PC-3 (cell line): ENCODE measurements at regions not wholly inside any gene's neighbourhood (a gene's known extent, or its start where the extent isn't known, plus 50 kb on each side); places are given as distances from the start of the nearest gene placed in this dataset.

Source experiments
- ATAC-seq: fragments of 200-7000 bp; cut with Tn5 transposase; 2 replicates; pipeline ENCODE4 v1.9.1; 2020; ENCODE audit warnings: mild to moderate bottlenecking, moderate library complexity
- BruUV-seq: library from RNA; stranded (reverse); fragments of 400-500 nt; replicated peaks from 2 replicates; lab custom pipeline; 2021; lab: Mats Ljungman, UMichigan
- CTCF ChIA-PET: fragments of 300-600 bp; sonication (Branson Sonifier 250); formaldehyde crosslinking; loops from one replicate; lab custom pipeline; 2022; ENCODE audit warnings: antibody characterized with exemption; lab: Charles Lee
- POLR2A ChIA-PET: fragments of 300-600 bp; sonication (Branson Sonifier 250); formaldehyde crosslinking; loops from one replicate; lab custom pipeline; 2022; ENCODE audit warnings: antibody characterized with exemption; ENCODE audit not compliant: unreplicated experiment; lab: Charles Lee
- DNase-seq: peaks from one replicate; pipeline ENCODE4 v3.0.0-alpha.2; 2015
- H2AFZ ChIP-seq: fragments of 300-600 bp; sonication (generic); 2 replicates; pipeline ENCODE4 v1.6.0; 2016; ENCODE audit warnings: antibody characterized with exemption, low read length
- H3F3A ChIP-seq: fragments of 300-600 bp; sonication (generic); one replicate; pipeline ENCODE4 v1.6.0; 2017; ENCODE audit warnings: antibody characterized with exemption, low read length, control low read depth, mild to moderate bottlenecking; ENCODE audit not compliant: unreplicated experiment
- H3K27ac ChIP-seq: fragments of 300-600 bp; sonication (generic); 2 replicates; pipeline ENCODE4 v1.5.1; 2016; ENCODE audit warnings: mild to moderate bottlenecking, low read length
- H3K27me3 ChIP-seq: fragments of 300-600 bp; sonication (generic); 2 replicates; pipeline ENCODE4 v1.6.1; 2016; ENCODE audit warnings: low read length, mixed read lengths
- H3K36me3 ChIP-seq: fragments of 300-600 bp; sonication (generic); 2 replicates; pipeline ENCODE4 v1.6.1; 2016; ENCODE audit warnings: low read depth, mixed run types, low read length, mixed read lengths
- H3K4me1 ChIP-seq: fragments of 300-600 bp; sonication (generic); 2 replicates; pipeline ENCODE4 v1.5.1; 2016; ENCODE audit warnings: low read length; ENCODE audit not compliant: insufficient read depth
- H3K4me2 ChIP-seq: fragments of 300-600 bp; sonication (generic); 2 replicates; pipeline ENCODE4 v1.6.0; 2016; ENCODE audit warnings: low read length
- H3K4me3 ChIP-seq: fragments of 300-600 bp; sonication (generic); 2 replicates; pipeline ENCODE4 v1.5.1; 2016; ENCODE audit warnings: mild to moderate bottlenecking, low read length, mixed read lengths
- H3K79me2 ChIP-seq: fragments of 300-600 bp; sonication (generic); 2 replicates; pipeline ENCODE4 v1.6.1; 2017; ENCODE audit warnings: low read length, mixed read lengths
- H3K9ac ChIP-seq: fragments of 300-600 bp; sonication (generic); 2 replicates; pipeline ENCODE4 v1.6.0; 2016; ENCODE audit warnings: mild to moderate bottlenecking, low read length
- H3K9me2 ChIP-seq: fragments of 300-600 bp; sonication (generic); replicated peaks from 2 replicates; pipeline ENCODE4 v1.6.1; 2016; ENCODE audit warnings: mixed run types, low read length, mixed read lengths
- H3K9me3 ChIP-seq: fragments of 300-600 bp; sonication (generic); 2 replicates; pipeline ENCODE4 v1.6.1; 2016; ENCODE audit warnings: low read length, mixed read lengths
- H4K20me1 ChIP-seq: fragments of 300-600 bp; sonication (generic); 2 replicates; pipeline ENCODE4 v1.6.1; 2016; ENCODE audit warnings: low read length, mixed read lengths
- CTCF ChIP-seq: fragments of 300-600 bp; sonication (generic); conservative IDR thresholded peaks from 2 replicates; pipeline ENCODE4 v1.5.1; 2017; ENCODE audit warnings: antibody characterized with exemption, low read depth, mild to moderate bottlenecking, low read length
- EZH2 ChIP-seq: fragments of 300-600 bp; sonication (generic); IDR thresholded peaks from one replicate; pipeline ENCODE4 v1.6.1; 2017; ENCODE audit warnings: antibody characterized with exemption, mild to moderate bottlenecking, low read length; ENCODE audit not compliant: unreplicated experiment
- EZH2phosphoT487 ChIP-seq: fragments of 300-600 bp; sonication (generic); IDR thresholded peaks from 2 replicates; pipeline ENCODE4 v1.6.1; 2018; ENCODE audit warnings: mild to moderate bottlenecking, antibody characterized with exemption, low read length, borderline replicate concordance
- intact Hi-C: fragments of 100-400 bp; cut with micrococcal nuclease; formaldehyde crosslinking; loops from 2 replicates; pipeline ENCODE4 v1.9.0; 2023

DNA sequence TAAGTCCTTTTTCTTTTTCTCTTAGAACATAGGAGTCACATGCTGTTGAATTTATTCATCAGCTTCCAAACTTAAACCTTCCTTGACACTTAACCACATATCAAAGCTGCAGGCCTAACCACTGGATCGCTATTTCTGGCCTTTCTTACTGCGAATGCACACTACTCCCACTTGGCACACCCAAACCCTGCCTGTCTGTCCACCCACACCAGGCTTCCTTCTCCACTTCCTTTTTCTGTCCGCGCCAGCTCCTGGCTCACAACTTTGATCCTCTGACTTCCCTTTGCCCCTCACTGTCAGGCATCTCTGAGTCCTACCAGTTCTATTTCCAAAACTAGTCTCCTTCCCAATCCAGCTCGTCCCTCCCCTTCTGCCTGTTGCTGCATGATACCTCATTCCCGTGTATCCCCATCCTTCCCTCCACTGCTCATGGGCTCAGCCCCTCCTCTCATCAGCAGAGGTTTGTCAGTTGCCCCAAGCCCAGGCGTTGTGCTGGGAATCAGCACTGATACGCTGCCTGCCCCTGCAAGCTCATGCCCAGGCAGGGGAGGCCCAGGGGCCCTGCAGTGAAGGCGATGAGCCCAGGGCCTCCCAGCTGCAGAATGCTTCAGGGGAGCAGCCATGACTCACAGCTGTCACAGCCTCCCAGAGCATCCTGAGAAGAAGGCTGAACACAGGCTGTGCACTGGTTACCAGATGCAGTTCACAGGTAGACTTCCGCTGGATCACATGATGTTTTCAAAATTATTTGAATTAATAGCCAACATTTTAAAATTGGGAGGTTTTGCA, 179.8 kb downstream of the KATNIP start:
- CTCF ChIA-PET = no interaction called here
- Histone ChIP-seq H3K9ac (no peak overlapping the region), H3K27ac (no peak overlapping the region), H3K9me2 (no peaks in the 10 kb centered on the region), H3K4me3 (no peak overlapping the region), H3K4me1 (peaks cover 4% of the 10 kb centered on the region; the same call in 1 of the 2 replicates), H3K27me3 (no peaks in the 10 kb centered on the region), H3K4me2 (no peak overlapping the region), H3K36me3 (no peaks in the 10 kb centered on the region), H4K20me1 (no peaks in the 10 kb centered on the region), H2AFZ (no peak overlapping the region), H3K79me2 (no peaks in the 10 kb centered on the region), H3F3A (no peaks in the 10 kb centered on the region), H3K9me3 (no peaks in the 10 kb centered on the region)
- ATAC-seq = no peak
- no TSS peak for BruUV-seq
- intact Hi-C loops = no loop called here
- no peak for TF ChIP-seq EZH2phosphoT487
- no peak for TF ChIP-seq EZH2
- no peak for TF ChIP-seq CTCF
- DNase-seq = no peak
- POLR2A ChIA-PET = no interaction called here

- CTCF ChIA-PET = no interaction called here
- no peak for ATAC-seq
- no peaks in the 10 kb centered on the region for H3K9me3 ChIP-seq
- POLR2A ChIA-PET = no interaction called here
- intact Hi-C loops = no loop called here
- H3K79me2 ChIP-seq = no peaks in the 10 kb centered on the region
- BruUV-seq = no TSS peak
- H3K4me1 ChIP-seq = peaks cover 4% of the 10 kb centered on the region; the same call in 1 of the 2 replicates
- H3K4me2 ChIP-seq = no peak overlapping the region
- H3K27ac ChIP-seq = no peak overlapping the region
- H3K9ac ChIP-seq = no peak overlapping the region
- no peak for DNase-seq
- no peak overlapping the region for H2AFZ ChIP-seq
- no peaks in the 10 kb centered on the region for H3K27me3 ChIP-seq
- H3F3A ChIP-seq = no peaks in the 10 kb centered on the region
- H3K36me3 ChIP-seq = no peaks in the 10 kb centered on the region
- no peak overlapping the region for H3K4me3 ChIP-seq
- no peak for TF ChIP-seq CTCF
- TF ChIP-seq EZH2 = no peak
- no peak for TF ChIP-seq EZH2phosphoT487
- H3K9me2 ChIP-seq = no peaks in the 10 kb centered on the region
- no peaks in the 10 kb centered on the region for H4K20me1 ChIP-seq
Measured at GRCh38 chr16:27730661-27731210, 180.8 kb downstream of the KATNIP start.

DNA sequence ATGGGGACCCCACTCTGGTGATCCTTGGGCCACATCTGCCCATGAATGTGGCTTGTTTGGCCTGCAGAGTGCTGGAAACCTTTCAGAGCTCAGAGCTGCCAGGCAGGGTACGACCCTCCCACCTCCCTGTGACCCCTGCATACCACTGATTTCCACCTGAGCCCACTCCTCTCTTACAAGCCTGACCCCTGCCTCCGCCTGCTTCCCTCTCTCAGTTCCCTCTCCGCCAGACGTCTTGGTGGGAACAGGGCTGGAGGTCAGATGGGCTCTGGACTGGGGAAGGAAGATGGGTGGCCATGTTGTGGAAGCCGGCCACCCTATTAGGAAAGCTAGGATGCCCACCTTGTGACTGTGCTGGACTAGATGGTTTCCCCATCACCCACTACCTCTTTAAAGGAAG, 185.1 kb downstream of the KATNIP start:
- BruUV-seq = no TSS peak
- H2AFZ ChIP-seq = no peak overlapping the region
- no peaks in the 10 kb centered on the region for H3K9me3 ChIP-seq
- TF ChIP-seq EZH2 (no peak), CTCF (no peak), EZH2phosphoT487 (no peak)
- ATAC-seq (no peak), DNase-seq (no peak)
- H3F3A ChIP-seq = no peaks in the 10 kb centered on the region
- no peaks in the 10 kb centered on the region for H3K4me1 ChIP-seq
- H3K27me3 ChIP-seq = no peaks in the 10 kb centered on the region
- CTCF ChIA-PET = no interaction called here
- H3K36me3 ChIP-seq = no peaks in the 10 kb centered on the region
- H4K20me1 ChIP-seq = no peaks in the 10 kb centered on the region
- no peak overlapping the region for H3K4me2 ChIP-seq
- no peak overlapping the region for H3K4me3 ChIP-seq
- H3K9ac ChIP-seq = no peak overlapping the region
- H3K79me2 ChIP-seq = no peaks in the 10 kb centered on the region
- no peak overlapping the region for H3K27ac ChIP-seq
- POLR2A ChIA-PET = no interaction called here
- intact Hi-C loops = no loop called here
- H3K9me2 ChIP-seq = no peaks in the 10 kb centered on the region
